Immature natural killer cell (primary cell): ENCODE measurements at regions not wholly inside any gene's neighbourhood (a gene's known extent, or its start where the extent isn't known, plus 50 kb on each side); places are given as distances from the start of the nearest gene placed in this dataset.

ENCODE experiments used
- DNase-seq, 3 donors: peaks; one replicate each; pipeline ENCODE4 v3.0.0; 2022; ENCODE audit warnings: mixed read lengths in 1 of 3
- H3K27ac Mint-ChIP-seq, 6 donors: one replicate each; pipeline ENCODE4 v1.8.0; 2020; ENCODE audit warnings: mixed read lengths in 6 of 6, mild to moderate bottlenecking in 5 of 6, inconsistent platforms in 4 of 6, moderate library complexity in 3 of 6
- H3K27me3 Mint-ChIP-seq, 3 donors: one replicate each; pipeline ENCODE4 v1.8.0; 2020 to 2021; ENCODE audit warnings: low read depth in 3 of 3, mild to moderate bottlenecking in 3 of 3, mixed read lengths in 3 of 3, moderate library complexity in 3 of 3, inconsistent platforms in 1 of 3
- H3K36me3 Mint-ChIP-seq, 3 donors: one replicate each; pipeline ENCODE4 v1.8.0; 2020; ENCODE audit warnings: mixed read lengths in 3 of 3, inconsistent platforms in 2 of 3, mild to moderate bottlenecking in 2 of 3
- H3K4me1 Mint-ChIP-seq, 2 donors: one replicate each; pipeline ENCODE4 v1.8.0; 2020; ENCODE audit warnings: inconsistent platforms in 2 of 2, mild to moderate bottlenecking in 2 of 2, mixed read lengths in 2 of 2, moderate library complexity in 1 of 2
- H3K4me3 Mint-ChIP-seq, 5 donors: one replicate each; pipeline ENCODE4 v1.8.0; 2020; ENCODE audit warnings: mild to moderate bottlenecking in 5 of 5, mixed read lengths in 5 of 5, inconsistent platforms in 3 of 5, moderate library complexity in 3 of 5
- H3K9me3 Mint-ChIP-seq, 6 donors: one replicate each; pipeline ENCODE4 v1.8.0; 2020; ENCODE audit warnings: mild to moderate bottlenecking in 6 of 6, mixed read lengths in 6 of 6, inconsistent platforms in 4 of 6, moderate library complexity in 3 of 6

DNA sequence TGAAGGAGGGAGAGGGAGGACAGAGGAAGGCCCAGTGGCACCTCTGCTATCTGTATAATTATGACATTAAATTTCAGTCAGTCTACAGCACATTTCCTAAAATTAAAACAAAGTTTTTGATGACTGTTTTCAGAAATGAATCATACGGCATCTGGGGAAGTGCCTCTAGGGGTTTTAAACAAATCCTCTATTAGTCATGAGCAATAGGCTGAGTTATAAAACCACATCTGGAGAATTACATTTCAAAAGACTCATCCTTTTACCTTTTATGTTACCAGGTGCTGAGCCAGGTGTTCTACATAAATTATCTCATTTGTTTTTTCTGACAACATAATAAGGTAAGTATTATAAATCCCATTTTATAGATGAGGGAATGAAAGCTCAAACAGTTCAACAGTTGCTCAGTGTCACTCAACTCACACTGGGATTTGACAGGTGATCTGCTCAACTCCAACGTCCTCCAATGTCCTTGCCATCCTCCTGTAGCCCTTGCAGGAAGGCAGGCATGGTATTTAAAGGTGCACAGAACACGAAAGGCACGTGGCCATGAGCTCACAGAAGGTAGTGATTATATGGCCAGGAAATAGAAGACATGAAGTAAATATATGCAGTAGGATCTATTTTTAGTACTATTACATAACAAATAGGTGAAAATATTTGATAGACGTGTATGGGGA is 184.2 kb upstream of the MAN1A1 start:
- H3K4me3 Mint-ChIP-seq: no peak overlapping the region
- DNase-seq: no peak
- no peaks in the 10 kb centered on the region for H3K36me3 Mint-ChIP-seq
- no peaks in the 10 kb centered on the region for H3K27me3 Mint-ChIP-seq
- H3K9me3 Mint-ChIP-seq: peaks cover 0 to 1% (median 0%) of the 10 kb centered on the region in 6 donors
- H3K4me1 Mint-ChIP-seq: no peaks in the 10 kb centered on the region
- no peak overlapping the region for H3K27ac Mint-ChIP-seq

DNA sequence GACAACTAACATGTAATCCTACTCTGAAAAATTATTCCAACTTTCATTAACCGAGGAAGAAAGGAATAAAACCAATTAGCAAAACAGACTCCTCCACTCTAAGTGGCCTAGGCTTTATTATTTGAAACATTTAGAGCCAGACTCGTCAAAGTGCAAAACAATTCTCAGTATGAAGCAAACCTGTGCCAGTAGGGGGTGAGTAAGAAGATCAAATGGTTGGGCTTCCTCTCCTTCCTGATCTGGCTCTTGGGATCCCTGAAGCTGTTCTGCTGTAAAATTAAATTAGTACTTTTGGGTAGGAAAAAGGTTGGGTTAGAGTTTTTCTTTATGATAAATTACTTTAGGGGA is 177.6 kb upstream of the MAN1A1 start:
- Mint-ChIP-seq H3K9me3 (peaks cover 0 to 1% (median 0%) of the 10 kb centered on the region in 6 donors), H3K27me3 (peaks cover 0 to 4% (median 0%) of the 10 kb centered on the region in 3 donors), H3K27ac (no peak overlapping the region), H3K4me1 (no peaks in the 10 kb centered on the region), H3K4me3 (no peak overlapping the region), H3K36me3 (peaks cover 0 to 4% (median 0%) of the 10 kb centered on the region in 3 donors)
- DNase-seq: no peak

DNA sequence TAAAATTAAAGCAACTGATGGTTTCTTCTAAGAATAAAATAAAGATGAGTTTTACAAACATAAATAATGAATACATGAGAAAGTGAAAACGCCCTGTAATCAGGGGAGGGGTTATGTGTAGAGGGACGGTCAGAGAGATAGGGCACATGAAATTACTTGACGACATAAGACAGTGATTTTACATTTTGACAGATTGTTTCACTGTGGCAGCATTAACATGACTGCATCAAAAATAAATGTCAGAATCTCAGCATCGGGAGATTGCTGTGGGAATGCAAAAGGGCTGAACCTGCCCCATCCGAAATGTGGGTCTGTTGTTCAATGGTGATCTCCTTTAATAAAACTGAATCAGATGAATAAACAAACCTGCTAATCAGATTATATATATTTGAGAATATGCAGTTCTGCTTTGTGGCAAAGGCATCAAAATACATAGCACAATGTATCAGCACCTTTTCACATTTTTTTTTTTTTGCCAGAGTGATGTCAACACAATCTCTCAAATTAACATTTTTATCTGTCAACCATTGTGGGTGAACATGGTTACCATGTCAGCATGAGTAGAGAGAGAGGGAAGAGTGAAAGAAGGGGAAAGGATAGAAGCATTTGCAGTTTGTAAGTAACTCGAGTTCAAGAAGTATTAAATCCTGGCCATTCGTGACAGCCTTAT is 177.1 kb upstream of the MAN1A1 start:
- H3K4me1 Mint-ChIP-seq: no peaks in the 10 kb centered on the region
- DNase-seq: no peak
- H3K36me3 Mint-ChIP-seq: peaks cover 0 to 4% (median 2%) of the 10 kb centered on the region in 3 donors
- peaks cover 0 to 1% (median 0%) of the 10 kb centered on the region in 6 donors for H3K9me3 Mint-ChIP-seq
- no peak overlapping the region for H3K4me3 Mint-ChIP-seq
- no peak overlapping the region for H3K27ac Mint-ChIP-seq
- H3K27me3 Mint-ChIP-seq: peaks cover 0 to 4% (median 0%) of the 10 kb centered on the region in 3 donors

DNA sequence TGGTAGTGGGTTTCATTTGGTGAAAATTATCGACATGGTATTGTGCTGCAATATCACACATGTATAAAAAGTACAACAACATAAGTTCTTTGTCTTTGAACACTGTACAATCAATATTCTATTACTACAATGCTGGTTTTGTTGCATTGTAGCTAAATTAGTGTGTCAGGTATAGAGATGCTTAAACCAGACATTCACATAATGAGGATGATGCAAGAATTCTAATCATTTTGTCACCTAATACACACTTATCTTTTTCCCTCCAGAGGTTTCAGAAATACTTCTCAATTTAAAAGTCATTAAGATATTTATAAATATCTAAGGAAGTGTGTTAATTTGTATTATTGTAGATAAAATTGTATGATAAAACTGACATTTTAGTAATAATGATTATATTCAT is 174.8 kb upstream of the MAN1A1 start:
- H3K9me3 Mint-ChIP-seq: peaks cover 0 to 1% (median 0%) of the 10 kb centered on the region in 6 donors
- peaks cover 0 to 4% (median 0%) of the 10 kb centered on the region in 3 donors for H3K27me3 Mint-ChIP-seq
- no peaks in the 10 kb centered on the region for H3K4me1 Mint-ChIP-seq
- no peak overlapping the region for H3K27ac Mint-ChIP-seq
- no peak for DNase-seq
- no peak overlapping the region for H3K4me3 Mint-ChIP-seq
- H3K36me3 Mint-ChIP-seq: peaks cover 0 to 4% (median 3%) of the 10 kb centered on the region in 3 donors

DNA sequence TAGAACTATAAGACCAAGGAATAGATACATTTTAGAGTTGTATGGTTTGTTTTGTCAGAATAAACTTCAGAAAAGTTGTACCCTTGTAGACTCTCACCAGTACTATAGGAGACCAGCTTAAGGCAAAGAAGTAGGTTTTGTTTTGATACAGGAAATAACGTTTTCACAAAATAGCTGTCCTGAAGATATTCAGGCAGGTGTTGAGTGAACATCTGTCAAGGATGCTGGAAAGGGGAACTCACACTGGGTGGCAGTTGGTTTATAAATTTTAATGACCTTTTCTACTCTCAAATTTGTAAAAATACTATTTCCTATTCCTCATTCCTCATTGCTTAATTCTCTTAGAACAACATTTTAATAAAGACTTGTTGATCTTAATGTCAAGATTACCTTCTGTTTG is 174.0 kb upstream of the MAN1A1 start:
- Mint-ChIP-seq H3K4me3 (no peak overlapping the region), H3K4me1 (no peaks in the 10 kb centered on the region), H3K27me3 (peaks cover 0 to 4% (median 0%) of the 10 kb centered on the region in 3 donors), H3K9me3 (no peaks in the 10 kb centered on the region), H3K27ac (no peak overlapping the region), H3K36me3 (peaks cover 0 to 3% (median 3%) of the 10 kb centered on the region in 3 donors)
- no peak for DNase-seq

DNA sequence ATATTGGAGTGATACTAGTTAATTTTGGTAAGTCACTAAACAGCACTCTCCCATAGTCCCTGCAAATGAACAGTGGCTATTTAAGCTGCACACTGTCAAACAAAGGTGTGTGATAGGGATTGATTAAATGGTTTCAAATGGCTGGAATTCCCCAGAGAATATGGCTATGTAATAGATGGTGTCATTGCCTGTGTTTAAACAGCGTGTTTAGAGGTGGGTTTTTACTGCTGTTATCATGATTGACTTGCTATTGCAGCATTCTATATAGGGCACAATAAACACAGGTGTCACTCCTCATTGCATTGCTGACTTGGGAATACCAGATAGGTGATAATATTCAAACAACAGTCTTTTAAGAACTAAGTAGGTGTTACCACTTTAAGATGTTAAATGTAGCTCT is 171.7 kb upstream of the MAN1A1 start:
- DNase-seq: no peak
- Mint-ChIP-seq H3K9me3 (no peaks in the 10 kb centered on the region), H3K4me3 (no peak overlapping the region), H3K36me3 (peaks cover 0 to 3% (median 0%) of the 10 kb centered on the region in 3 donors), H3K27ac (no peak overlapping the region), H3K27me3 (no peaks in the 10 kb centered on the region), H3K4me1 (no peaks in the 10 kb centered on the region)

DNA sequence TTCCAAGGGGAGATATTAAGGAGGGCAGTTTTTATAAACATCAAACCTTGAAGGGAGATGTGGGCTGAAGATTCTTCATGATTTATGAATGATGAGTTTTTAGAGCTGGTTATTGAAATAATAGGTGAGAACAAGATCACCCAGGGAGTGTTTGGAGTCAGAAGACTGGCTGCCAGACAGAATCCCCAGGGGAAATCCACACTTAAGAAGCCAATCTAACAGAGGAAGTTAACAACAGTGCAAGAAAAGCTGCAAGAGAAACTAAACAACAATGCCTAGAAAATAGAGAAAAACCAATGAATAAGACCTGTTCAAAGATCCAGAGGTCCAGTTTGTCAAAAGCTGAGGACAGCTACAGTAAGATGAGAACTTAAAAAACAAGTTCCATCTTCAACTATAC is 167.9 kb upstream of the MAN1A1 start:
- DNase-seq: no peak
- Mint-ChIP-seq H3K4me1 (no peaks in the 10 kb centered on the region), H3K9me3 (no peaks in the 10 kb centered on the region), H3K36me3 (peaks cover 0 to 3% (median 3%) of the 10 kb centered on the region in 3 donors), H3K27me3 (peaks cover 0 to 3% (median 2%) of the 10 kb centered on the region in 3 donors), H3K4me3 (no peak overlapping the region), H3K27ac (no peak overlapping the region)

DNA sequence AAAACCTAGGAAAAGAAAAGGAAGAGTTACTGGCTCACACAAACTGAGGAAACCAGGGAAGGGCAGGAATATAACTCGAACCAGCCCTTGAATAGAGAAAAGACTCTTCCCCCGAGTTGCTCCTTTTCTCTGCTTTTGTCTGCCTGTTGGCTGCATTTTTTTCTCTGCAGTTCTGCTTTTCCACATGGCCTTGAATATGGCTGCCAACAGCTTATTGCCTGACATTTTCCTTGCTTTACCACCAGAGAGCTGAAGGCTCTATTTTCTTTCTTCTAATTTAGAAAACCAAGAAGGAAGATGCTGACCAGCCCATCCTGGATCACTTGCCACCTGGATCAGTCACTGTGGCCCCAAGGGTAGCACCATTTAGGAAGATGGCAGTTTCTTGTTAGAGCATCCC is 164.8 kb upstream of the MAN1A1 start:
- Mint-ChIP-seq H3K4me3 (no peak overlapping the region), H3K36me3 (peaks cover 0 to 3% (median 0%) of the 10 kb centered on the region in 3 donors), H3K4me1 (no peaks in the 10 kb centered on the region), H3K27ac (no peak overlapping the region), H3K27me3 (peaks cover 0 to 3% (median 3%) of the 10 kb centered on the region in 3 donors), H3K9me3 (no peaks in the 10 kb centered on the region)
- no peak for DNase-seq

DNA sequence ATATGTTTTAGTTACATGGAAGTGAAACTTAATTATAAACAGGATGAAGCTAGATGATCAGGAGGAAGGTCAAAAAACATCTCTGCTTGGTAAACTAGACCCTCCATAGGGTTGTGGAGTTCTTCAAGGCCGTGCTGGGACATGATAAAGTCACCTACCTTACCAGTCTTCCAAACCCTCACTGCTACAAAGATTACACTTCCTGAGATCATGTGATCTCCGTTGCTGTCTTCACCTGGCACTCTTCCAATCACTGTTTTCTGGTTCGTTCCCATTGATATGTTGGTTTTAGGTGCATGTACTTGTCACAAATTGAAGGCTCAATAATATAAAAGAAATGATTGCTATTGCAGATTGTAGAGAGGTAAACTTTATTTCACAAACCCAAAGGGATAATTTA is 161.5 kb upstream of the MAN1A1 start:
- Mint-ChIP-seq H3K27me3 (peaks cover 0 to 5% (median 5%) of the 10 kb centered on the region in 3 donors), H3K36me3 (peaks cover 0 to 3% (median 0%) of the 10 kb centered on the region in 3 donors), H3K4me1 (no peaks in the 10 kb centered on the region), H3K27ac (no peak overlapping the region), H3K9me3 (no peaks in the 10 kb centered on the region), H3K4me3 (no peak overlapping the region)
- no peak for DNase-seq

DNA sequence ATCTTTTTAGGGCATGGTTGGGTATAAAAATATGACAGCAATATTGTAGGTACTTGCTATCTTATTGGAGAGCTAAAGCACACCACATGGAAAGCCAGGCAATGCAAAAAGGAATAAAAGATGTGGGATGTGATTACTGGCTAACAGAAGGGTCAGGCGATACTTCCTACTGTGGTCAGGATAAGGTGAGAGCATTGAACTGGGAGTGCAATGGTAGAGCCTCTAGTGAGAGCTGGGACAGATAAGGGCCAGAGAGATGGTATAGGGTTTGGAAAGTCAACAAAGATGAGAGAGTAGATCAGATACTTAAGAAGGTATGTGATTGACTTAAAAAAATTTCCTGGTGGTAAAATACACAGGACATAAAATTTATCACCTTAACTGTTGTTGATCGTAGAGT is 160.7 kb upstream of the MAN1A1 start:
- Mint-ChIP-seq H3K4me1 (no peaks in the 10 kb centered on the region), H3K4me3 (no peak overlapping the region), H3K27ac (no peak overlapping the region), H3K36me3 (no peaks in the 10 kb centered on the region), H3K9me3 (no peaks in the 10 kb centered on the region), H3K27me3 (peaks cover 0 to 5% (median 5%) of the 10 kb centered on the region in 3 donors)
- no peak for DNase-seq

DNA sequence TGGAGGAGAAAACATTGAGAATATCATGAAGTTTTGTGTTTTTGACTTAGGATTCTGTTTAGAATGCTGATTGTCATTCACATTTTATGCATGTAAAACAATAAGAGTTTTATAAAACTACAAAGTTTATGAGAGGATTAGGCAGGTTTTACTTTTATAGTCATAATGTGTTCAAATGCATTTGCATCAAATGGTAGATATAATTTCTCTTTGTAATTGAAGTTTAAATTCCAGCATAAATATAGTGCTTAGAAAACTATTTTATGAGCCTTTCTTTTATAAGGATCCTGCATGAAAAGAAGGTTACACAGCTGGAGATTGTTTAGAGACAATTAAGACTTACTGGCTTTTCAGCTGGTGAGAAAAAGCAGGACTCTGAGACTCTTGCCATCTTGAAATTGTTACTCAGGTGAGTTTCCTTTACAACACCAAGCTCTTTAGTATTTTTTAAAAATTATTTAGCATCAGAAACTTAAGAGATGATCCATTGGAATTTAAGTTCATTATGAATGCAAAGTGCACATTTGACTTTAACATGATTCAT is 157.1 kb upstream of the MAN1A1 start:
- no peak overlapping the region for H3K27ac Mint-ChIP-seq
- no peaks in the 10 kb centered on the region for H3K4me1 Mint-ChIP-seq

DNA sequence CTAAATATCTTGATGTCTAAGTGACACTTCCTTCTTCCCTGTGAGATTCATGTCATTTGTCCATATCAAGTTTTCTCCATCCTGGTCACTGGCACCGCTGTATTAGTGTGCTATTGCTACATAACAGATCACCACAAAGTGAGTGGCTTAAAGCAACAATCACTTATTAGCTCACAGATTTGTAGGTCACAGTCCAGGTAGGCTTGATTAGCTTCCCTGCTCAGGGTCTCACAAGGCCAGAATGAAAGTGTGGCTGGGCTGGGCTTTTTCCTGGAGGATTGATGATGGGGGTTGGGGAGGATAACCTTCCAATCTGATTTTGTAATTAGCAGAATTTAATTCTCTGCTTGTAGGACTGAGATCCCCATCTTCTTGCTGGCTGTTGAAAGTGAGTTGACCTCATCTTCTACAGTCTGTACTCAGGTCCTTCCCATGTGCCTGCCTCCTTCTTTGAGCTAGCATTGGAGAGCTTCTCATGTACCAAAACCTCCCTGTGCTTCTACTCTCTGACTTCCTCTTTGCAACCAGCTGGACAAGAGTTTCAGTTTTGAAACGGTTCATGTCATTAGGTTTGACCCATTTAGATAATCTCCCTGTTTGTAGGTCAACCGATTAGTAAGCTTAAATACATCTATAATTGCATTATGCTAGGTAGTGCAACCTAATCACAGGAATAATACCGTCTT is 152.4 kb upstream of the MAN1A1 start:
- peaks cover 0 to 2% (median 0%) of the 10 kb centered on the region in 3 donors for H3K27me3 Mint-ChIP-seq
- H3K27ac Mint-ChIP-seq: no peak overlapping the region
- H3K9me3 Mint-ChIP-seq: no peaks in the 10 kb centered on the region
- no peaks in the 10 kb centered on the region for H3K4me1 Mint-ChIP-seq
- DNase-seq: no peak
- H3K4me3 Mint-ChIP-seq: no peak overlapping the region
- H3K36me3 Mint-ChIP-seq: no peaks in the 10 kb centered on the region

More for the DNA sequence above, 157.1 kb upstream of the MAN1A1 start:
- no peak overlapping the region for H3K4me3 Mint-ChIP-seq
- no peaks in the 10 kb centered on the region for H3K9me3 Mint-ChIP-seq
- H3K36me3 Mint-ChIP-seq: no peaks in the 10 kb centered on the region
- peaks cover 0 to 3% (median 2%) of the 10 kb centered on the region in 3 donors for H3K27me3 Mint-ChIP-seq
- no peak for DNase-seq

DNA sequence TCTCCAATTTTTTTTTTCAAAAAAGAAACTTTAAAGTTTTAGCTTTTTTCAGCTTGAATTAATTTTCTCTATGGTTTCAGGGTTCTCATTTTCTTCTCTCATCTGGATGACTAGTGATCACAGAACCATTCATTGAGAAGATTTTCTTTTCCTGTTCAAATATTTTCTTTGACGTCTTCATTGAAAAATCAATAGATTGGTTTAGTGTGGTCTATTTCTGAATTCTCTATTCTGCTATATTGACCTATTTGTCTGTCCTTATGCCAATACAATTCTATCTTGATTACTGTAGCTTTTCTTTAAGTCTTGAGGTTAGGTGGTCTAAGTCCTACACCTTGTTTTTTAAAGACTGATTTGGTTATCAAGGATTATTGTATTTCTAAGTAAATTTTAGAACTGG is 150.2 kb upstream of the MAN1A1 start:
- no peak for DNase-seq
- no peak overlapping the region for H3K4me3 Mint-ChIP-seq
- no peaks in the 10 kb centered on the region for H3K36me3 Mint-ChIP-seq
- H3K4me1 Mint-ChIP-seq: no peaks in the 10 kb centered on the region
- peaks cover 0 to 1% (median 0%) of the 10 kb centered on the region in 6 donors for H3K9me3 Mint-ChIP-seq
- H3K27ac Mint-ChIP-seq: no peak overlapping the region
- peaks cover 0 to 2% (median 0%) of the 10 kb centered on the region in 3 donors for H3K27me3 Mint-ChIP-seq
